AG09309 (cell line): ENCODE measurements at regions not wholly inside any gene's neighbourhood (a gene's known extent, or its start where the extent isn't known, plus 50 kb on each side); places are given as distances from the start of the nearest gene placed in this dataset.

Experiments
- DNase-seq: peaks from one replicate; pipeline ENCODE4 v3.0.0-alpha.2; 2010; ENCODE audit warnings: low read depth
- H3K4me3 ChIP-seq: 2 replicates; pipeline ENCODE4 v1.5.1; 2011; ENCODE audit warnings: mild to moderate bottlenecking, low read depth, low read length, moderate library complexity; ENCODE audit not compliant: control insufficient read depth
- TF ChIP-seq, protein P1 (sequence below): IDR thresholded peaks from 2 replicates; pipeline ENCODE4 v1.5.1; 2011; ENCODE audit warnings: mild to moderate bottlenecking, low read depth, low read length, inconsistent platforms; ENCODE audit not compliant: insufficient read depth, control insufficient read depth; ENCODE audit errors: missing control alignments

DNA sequence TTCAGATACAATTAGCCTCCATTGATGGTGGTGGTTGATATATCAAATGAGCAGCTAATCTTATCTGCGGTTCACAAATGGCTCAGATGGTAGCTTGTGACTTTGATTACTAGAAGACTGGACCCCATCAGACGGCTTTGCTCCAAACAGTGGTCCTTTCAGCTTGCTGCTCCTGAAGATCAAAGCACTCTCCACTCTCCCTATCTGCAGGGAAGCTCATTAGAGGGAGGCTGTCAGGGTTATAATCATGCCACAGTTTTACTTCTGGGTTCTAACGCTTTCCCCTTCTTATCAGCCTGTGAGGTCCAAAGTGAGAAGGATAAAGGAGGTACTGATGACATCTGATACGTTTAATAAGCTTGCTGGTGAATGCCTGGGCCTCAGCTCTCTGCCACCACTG lies 247.1 kb upstream of the NT5C1B start:
- no peak overlapping the region for H3K4me3 ChIP-seq
- TF ChIP-seq, protein P1, sequence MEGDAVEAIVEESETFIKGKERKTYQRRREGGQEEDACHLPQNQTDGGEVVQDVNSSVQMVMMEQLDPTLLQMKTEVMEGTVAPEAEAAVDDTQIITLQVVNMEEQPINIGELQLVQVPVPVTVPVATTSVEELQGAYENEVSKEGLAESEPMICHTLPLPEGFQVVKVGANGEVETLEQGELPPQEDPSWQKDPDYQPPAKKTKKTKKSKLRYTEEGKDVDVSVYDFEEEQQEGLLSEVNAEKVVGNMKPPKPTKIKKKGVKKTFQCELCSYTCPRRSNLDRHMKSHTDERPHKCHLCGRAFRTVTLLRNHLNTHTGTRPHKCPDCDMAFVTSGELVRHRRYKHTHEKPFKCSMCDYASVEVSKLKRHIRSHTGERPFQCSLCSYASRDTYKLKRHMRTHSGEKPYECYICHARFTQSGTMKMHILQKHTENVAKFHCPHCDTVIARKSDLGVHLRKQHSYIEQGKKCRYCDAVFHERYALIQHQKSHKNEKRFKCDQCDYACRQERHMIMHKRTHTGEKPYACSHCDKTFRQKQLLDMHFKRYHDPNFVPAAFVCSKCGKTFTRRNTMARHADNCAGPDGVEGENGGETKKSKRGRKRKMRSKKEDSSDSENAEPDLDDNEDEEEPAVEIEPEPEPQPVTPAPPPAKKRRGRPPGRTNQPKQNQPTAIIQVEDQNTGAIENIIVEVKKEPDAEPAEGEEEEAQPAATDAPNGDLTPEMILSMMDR: no peak
- DNase-seq: no peak

DNA sequence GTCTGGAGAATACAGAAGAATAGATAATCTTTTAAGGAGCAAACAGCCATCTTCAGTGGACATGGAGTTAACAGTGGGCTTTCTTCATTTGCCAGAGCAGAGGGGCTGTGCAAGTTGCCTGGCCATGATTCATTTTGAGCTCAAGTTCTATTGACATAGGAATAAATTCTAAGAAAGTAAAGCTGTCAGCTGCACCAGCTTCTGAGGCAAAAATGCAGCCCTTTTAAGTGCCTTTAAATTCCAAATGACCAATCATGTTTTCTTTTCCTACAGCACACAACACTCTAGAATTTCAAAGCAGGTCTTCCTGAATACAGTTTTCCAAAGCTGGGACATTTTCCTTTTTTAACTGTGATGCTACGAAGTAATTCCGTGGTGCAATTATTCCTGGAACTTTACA lies 246.4 kb upstream of the NT5C1B start:
- DNase-seq: no peak
- TF ChIP-seq, protein P1: no peak
- no peak overlapping the region for H3K4me3 ChIP-seq

DNA sequence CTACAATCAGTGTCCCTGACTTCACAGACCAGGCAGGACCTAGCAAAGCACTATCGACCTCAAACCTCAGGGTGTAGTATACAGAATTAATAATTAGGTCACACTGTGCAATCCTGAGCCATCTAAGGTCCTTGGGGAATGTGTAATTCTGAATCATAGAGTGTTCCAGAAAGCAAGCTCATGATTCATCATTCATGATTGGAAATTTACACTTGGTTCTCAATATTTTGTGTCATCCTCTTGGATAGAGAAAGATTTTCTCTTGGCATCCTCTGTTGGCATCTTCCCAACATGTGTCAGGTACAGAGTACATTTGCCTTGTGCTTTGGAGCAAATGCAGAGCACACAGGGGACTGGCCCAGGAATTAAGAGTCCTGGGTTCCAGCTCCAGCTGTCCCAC lies 245.0 kb upstream of the NT5C1B start:
- no peak overlapping the region for H3K4me3 ChIP-seq
- no peak for DNase-seq
- TF ChIP-seq, protein P1: no peak

DNA sequence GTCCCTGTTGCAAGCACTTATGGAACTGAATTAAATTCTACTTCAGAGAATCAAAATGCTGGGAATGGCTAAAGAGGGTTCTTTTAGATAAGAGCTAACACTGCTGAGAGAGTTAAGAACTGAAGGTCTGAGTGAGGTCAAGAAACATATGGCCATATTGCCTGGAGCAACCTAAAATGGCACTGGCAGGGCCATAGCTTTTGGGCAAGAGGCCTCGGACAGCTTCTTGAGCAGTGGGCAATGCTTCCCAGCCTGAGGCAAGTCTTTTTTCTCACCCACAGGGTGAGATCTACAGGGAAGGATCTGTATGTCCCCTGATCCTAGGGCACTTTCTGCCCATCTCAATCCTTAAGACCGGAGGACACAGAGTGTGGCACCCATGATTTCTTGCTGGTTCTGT lies 244.6 kb upstream of the NT5C1B start:
- DNase-seq: no peak
- TF ChIP-seq, protein P1: no peak
- no peak overlapping the region for H3K4me3 ChIP-seq

DNA sequence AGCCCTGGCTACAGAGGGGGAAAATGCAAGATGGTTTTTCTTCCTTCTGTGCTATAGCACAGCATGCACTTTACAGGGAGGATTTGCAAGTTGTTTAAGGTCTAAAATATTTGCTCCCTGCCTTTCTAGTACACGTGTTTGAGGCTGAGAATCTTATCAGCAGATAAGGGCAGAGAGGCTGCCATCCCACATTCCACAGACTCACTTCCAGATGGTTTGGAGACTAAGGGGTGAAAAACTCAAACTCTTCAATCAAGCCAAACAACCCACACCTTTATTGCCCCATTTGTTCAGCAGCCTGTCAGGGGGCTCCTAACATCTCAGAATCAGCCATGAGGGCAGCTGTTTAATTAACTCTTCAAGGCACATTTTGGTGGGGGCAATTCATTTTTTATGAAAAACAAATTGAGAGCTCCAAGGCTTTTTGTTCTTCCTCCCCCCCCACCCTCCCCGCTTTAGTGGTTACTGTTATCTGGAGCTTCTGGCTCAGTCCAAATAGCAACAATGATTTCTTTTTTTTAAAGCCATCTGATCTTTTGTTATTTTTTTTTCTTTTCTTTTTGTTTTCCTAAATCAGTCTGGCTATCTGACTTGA lies 242.6 kb upstream of the NT5C1B start:
- H3K4me3 ChIP-seq: no peak overlapping the region
- no peak for DNase-seq
- TF ChIP-seq, protein P1: no peak

DNA sequence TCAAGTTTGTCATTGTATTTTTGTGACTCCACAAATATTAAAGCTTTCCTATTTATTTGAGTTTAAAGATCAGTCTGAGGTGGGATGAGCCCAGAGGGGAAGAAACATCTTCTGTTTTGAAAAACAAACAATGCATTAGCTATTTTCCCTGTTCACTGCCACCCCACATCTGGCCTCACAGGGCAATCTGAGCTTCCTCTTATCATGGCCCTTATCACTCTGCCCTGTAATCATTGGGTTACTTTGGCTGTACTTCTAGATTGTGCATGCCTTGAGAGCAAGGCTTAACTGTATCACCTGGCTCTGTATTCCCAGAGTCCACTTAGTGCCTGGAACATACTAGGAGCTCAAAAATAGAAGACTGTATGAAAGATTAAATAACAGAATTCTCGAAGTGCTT lies 241.6 kb upstream of the NT5C1B start:
- TF ChIP-seq, protein P1: no peak
- no peak for DNase-seq

DNA sequence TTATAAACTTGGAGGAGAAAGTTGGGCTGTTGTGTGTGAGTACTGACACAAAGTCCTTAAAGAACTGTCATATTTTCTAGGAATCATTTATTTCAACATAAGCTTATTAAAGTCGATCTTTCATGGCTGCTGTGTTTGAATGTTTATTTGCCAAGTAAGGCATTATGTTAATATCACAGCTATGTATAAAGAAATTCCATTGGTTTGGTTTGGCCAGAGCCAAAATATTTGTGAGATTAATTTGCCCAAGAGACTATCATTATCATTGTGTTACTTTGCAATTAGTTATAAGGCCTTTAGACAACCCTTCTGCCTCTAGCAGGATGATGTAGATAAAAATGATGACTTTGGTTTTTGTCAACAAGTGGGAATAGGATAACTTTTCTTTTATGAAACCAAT lies 240.6 kb upstream of the NT5C1B start:
- H3K4me3 ChIP-seq: no peak overlapping the region
- TF ChIP-seq, protein P1: no peak
- DNase-seq: no peak

More for the DNA sequence above, 241.6 kb upstream of the NT5C1B start:
- H3K4me3 ChIP-seq: no peak overlapping the region
